GM20431 (cell line): ENCODE measurements at regions not wholly inside any gene's neighbourhood (a gene's known extent, or its start where the extent isn't known, plus 50 kb on each side); places are given as distances from the start of the nearest gene placed in this dataset.

Source experiments
- in situ Hi-C: fragments of 300-500 bp; cut with MseI, MboI; formaldehyde crosslinking; loops from one replicate; pipeline ENCODE4 v1.15.0; 2020; ENCODE audit warnings: low sequenced_read_pairs; ENCODE audit not compliant: unreplicated experiment

GRCh38 chr12:92619026-92619425 lies 83.8 kb upstream of the PLEKHG7 start:
- in situ Hi-C loops = no loop called here

DNA sequence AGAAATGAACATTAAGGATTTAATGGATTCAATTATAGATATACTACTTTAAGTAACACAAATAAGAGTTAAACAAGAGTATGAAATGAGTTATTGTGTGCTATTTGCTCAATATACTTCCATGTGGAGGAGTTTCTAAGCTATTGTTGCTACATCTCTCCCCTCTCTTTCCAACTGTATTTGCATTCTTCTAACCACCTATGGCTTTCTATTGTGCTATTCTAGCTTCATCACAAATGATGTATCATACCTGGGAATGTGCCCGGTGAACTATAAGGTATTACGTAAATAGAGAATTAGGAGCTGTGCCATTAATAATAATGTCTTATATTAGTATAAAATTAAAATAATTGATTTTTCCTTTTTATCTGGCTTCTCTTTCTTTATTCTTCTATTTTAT lies 87.1 kb upstream of the PLEKHG7 start:
- in situ Hi-C loops = no loop called here

GRCh38 chr12:92615086-92615485 lies 87.7 kb upstream of the PLEKHG7 start:
- in situ Hi-C loops = no loop called here

- in situ Hi-C loops = no loop called here
These were observed 88.3 kb upstream of the PLEKHG7 start for GRCh38 chr12:92614502-92614901.

DNA sequence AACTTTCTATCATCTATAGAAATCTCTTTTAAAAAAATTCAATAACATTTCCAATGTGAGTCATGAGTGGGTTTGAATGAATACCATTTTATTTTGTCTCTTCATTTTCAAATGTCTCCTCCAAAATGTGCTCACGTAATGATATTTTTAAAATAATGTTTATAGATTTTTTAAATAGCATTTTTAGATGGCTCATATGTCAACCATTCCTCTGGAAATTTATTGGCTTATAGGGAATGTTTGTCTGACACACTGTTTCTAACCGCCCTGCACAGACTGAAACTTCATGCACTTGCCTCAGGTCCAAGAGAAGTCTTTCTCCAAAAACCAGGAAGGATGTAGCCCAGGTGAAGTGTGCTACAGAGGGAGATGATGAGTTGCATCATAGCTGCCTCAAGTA lies 88.8 kb upstream of the PLEKHG7 start:
- in situ Hi-C loops = no loop called here

- in situ Hi-C loops = no loop called here
These were observed 90.2 kb upstream of the PLEKHG7 start for GRCh38 chr12:92612611-92613010.

GRCh38 chr12:92608151-92609091 lies 94.4 kb upstream of the PLEKHG7 start:
- in situ Hi-C loops = no loop called here

DNA sequence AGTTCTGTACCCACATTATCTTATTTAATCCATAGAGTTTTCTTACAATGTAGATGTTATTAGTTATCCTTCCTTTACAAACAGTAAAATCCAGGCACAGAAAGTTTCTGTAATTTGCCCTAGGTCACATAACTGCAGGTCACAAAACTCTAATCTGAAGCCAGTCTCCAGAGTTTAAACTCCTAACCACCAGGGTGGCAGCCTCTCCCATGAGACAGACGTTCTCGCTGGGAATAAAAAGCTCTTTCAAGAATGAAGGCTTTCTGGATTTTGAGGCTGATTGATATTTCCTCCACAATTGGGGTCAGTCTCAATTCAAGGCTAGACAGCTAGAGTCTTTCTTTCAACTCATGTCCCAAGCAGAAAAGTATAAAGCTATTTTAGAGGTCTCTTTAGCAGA lies 95.8 kb upstream of the PLEKHG7 start:
- in situ Hi-C loops = no loop called here

- in situ Hi-C loops = no loop called here
These were observed 97.1 kb upstream of the PLEKHG7 start for GRCh38 chr12:92605621-92606170.

DNA sequence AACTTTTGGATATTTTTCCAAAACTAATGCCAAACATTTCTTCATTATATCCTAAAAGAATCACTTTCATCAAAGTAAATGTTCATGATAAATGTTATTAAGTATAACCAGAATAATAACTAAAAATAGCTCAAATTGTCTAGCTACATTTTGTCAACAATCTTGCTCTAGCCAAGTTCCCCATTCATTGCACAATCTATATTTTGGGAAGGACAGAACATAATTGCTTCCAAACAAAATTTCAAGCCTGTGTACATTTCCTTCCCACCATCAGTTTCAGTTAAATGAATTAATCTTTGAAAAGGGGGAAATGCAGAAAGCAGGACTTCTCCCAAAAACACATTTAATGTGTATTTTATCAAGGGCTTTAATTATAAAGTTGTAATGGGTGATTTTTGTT lies 98.0 kb upstream of the PLEKHG7 start:
- in situ Hi-C loops = no loop called here

DNA sequence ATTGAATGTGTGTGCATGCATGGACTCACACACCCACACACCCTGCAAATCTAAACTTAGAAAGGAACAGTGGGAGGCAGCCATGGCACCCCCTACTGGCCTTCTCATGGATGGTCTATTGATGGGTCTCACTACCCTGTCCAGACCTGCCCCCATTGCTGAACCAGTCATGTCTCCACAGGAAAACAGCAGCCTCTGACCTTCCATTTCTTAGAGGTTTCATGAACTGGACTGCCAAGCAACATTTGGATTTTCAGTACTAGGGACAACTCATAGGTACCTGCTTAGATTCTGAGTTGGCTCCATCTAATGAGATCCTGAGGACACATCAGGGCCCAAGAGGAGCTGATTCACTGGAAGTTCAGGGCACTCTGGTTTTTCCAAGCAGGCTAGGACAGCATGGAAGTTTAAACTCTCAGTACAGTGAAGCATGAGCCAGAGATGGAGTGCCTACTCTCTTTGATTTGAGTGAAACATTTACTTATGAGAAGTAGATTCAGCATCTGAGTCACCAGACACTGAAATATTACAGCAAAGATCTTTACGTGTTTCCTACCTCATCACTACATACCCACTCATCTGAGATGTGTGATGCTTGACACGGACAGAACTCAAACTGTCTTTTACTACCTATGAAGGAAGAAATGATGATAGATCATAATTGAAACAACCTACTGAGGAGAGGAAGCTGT lies 98.9 kb upstream of the PLEKHG7 start:
- in situ Hi-C loops = no loop called here

DNA sequence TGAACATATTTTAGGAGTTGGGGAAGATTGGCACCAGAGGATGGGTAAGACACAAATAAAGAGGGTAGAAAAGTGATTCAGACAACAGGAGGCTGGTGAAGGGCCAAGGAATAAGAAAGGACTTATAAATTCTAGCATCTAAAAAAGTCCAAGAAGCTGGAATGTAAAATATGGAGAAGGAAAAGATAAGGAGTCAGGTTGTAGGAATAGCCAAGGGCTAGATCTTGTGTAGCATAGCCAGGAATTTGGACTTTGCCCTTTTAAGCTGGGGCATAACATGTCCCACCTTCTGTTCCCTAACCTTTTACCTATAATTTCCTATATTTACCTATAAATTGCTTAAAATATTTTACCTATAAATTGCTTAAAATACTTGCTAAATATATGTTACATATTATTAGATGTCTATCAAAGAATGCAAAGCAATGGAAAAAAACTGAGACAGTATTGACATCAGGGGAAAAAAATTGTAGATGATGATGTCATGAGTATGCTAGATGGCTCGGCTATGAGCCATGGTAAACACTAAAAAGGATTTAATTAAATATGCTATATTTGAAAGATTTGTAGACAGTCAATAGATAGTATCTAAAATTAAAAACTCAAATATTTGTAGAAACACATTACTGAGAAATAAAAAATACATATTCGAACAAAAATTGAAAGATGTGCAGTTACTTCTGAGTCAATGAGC lies 99.7 kb upstream of the PLEKHG7 start:
- in situ Hi-C loops = no loop called here

GRCh38 chr12:92602476-92602875 lies 100.3 kb upstream of the PLEKHG7 start:
- in situ Hi-C loops = no loop called here

- in situ Hi-C loops = no loop called here
These were observed 101.1 kb upstream of the PLEKHG7 start for GRCh38 chr12:92601680-92602079.

DNA sequence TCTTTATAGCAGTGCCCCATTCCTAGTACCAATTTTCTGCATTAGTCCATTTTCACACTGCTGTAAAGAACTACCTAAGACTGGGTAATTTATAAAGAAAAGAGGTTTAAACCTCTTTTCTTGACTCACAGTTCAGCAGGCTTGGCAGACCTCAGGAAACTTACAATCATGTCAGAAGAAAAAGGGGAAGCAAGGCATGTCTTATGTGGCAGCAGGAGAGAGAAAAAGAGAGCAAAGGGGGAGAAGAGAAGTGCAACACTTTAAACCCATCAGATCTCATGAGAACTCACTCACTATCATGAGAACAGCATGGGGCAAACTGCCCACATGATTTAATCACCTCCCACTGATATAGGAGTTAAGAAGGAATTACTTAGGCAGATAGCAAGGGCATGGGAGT lies 101.6 kb upstream of the PLEKHG7 start:
- in situ Hi-C loops = no loop called here

DNA sequence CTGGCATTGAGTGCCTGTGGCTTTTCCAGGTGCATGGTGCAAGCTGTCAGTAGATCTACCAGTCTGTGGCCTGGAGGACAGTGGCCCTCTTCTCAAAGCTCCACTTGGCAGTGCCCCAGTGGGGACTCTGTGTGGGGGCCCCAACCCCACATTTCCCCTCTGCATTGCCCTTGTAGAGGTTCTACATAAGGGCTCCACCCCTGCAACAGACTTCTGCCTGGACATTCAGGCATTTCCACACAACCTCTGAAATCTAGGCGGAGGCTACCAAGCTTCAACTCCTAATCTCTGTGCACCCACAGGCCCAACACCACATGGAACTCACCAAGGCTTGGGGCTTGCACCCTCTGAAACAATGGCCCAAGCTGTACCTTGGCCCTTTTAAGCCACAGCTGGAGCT lies 102.7 kb upstream of the PLEKHG7 start:
- in situ Hi-C loops = no loop called here

DNA sequence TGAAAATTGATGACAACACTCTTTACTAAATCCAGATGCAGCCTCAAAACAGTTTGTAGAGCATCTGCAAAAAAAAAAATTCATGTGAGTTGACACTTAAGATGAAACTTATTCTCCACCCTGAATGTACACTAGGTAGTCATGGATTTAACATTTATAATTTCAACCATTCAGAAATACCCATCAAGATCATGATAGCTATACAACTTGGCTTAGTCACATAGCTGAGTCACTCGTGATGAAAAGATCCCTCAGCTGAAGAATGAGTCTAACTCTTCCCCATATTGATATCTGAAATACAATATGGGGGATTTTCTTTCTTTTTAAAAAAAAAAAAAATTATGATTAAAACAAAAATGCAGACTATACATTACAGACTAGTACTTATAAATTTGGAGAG lies 104.8 kb upstream of the PLEKHG7 start:
- in situ Hi-C loops = loop anchor here (25.0 kb wide), 1 partner anchor 786 kb away; no protein-coding TSS in a partner anchor

GRCh38 chr12:92597118-92597517 lies 105.7 kb upstream of the PLEKHG7 start:
- in situ Hi-C loops = loop anchor here (25.0 kb wide), 1 partner anchor 785 kb away; no protein-coding TSS in a partner anchor

DNA sequence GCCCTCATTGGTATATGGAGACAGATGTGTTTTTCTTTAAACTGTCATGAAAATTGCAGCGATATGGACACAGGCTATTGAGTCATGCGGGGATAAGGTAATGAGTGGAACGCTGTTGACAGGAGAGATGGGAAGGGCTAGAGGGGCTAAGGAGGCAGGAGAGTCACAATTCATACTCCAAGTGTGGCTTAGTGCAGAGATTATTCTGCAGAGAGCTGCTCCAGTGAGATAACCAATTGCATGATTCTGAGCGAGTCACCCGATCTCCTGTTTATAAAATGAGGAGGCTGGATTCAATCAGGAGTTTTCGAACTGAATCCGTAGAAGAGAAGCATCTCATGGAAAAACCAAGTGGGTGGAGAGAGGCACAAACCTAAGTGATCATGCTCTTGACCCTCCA lies 106.4 kb upstream of the PLEKHG7 start:
- in situ Hi-C loops = loop anchor here (25.0 kb wide), 1 partner anchor 784 kb away; no protein-coding TSS in a partner anchor

DNA sequence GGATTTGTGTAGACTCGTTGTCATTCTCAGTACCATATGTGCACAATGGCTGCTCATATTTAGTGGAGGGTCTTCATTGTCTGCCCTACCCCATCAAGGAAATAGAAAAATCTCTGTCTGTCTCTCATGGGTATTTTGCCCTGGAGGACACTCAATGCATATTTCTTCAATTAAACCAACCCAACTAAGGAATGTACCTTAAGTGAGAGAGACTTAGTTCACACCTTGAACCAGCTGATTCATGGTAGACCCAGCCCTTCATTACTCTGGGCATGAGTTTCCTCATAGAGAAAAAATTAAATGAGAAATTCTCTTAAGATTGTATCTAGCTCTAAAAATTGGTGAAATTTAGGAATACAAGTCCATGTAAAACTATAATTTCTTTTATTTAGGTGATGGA lies 107.1 kb upstream of the PLEKHG7 start:
- in situ Hi-C loops = loop anchor here (25.0 kb wide), 1 partner anchor 783 kb away; no protein-coding TSS in a partner anchor
